Caco-2 (cell line): ENCODE measurements at regions not wholly inside any gene's neighbourhood (a gene's known extent, or its start where the extent isn't known, plus 50 kb on each side); places are given as distances from the start of the nearest gene placed in this dataset.

Source experiments
- BruUV-seq: library from RNA; stranded (reverse); fragments of 400-500 nt; replicated peaks from 2 replicates; lab custom pipeline; 2021; lab: Mats Ljungman, UMichigan
- CTCF ChIA-PET: fragments of 300-600 bp; sonication (Branson Sonifier 250); formaldehyde crosslinking; loops from one replicate; lab custom pipeline; 2022; ENCODE audit warnings: antibody characterized with exemption; lab: Charles Lee
- POLR2A ChIA-PET: fragments of 300-600 bp; sonication (Branson Sonifier 250); formaldehyde crosslinking; loops from one replicate; lab custom pipeline; 2022; ENCODE audit warnings: antibody characterized with exemption; lab: Charles Lee
- DNase-seq, 2 experiments: peaks; one replicate each; pipeline versions ENCODE4 v3.0.0 to v3.0.0-alpha.2; 2020 to 2022
- H3K27me3 ChIP-seq: replicated peaks from 2 replicates; pipeline ENCODE4 v1.6.0; 2011; ENCODE audit warnings: low read length; ENCODE audit not compliant: control insufficient read depth, insufficient read depth
- H3K36me3 ChIP-seq: 2 replicates; pipeline ENCODE4 v1.5.1; 2011; ENCODE audit warnings: low read length; ENCODE audit not compliant: control insufficient read depth, insufficient read depth
- H3K4me1 ChIP-seq: fragments of 250-450 bp; sonication (Bioruptor Pico); 2 replicates; pipeline ENCODE4 v1.5.1; 2020; ENCODE audit warnings: mild to moderate bottlenecking
- H3K4me3 ChIP-seq: 2 replicates; pipeline ENCODE4 v1.5.1; 2011; ENCODE audit warnings: low read depth, mild to moderate bottlenecking, control low read depth, low read length
- H3K9me3 ChIP-seq: fragments of 250-450 bp; sonication (Bioruptor Pico); 2 replicates; pipeline ENCODE4 v1.5.1; 2020; ENCODE audit warnings: mild to moderate bottlenecking, moderate library complexity
- H3K27ac Mint-ChIP-seq: one replicate; pipeline ENCODE4 v1.8.0; 2022; ENCODE audit warnings: mixed read lengths; ENCODE audit not compliant: unreplicated experiment
- H3K27me3 Mint-ChIP-seq: one replicate; pipeline ENCODE4 v1.8.0; 2022; ENCODE audit warnings: mixed read lengths; ENCODE audit not compliant: insufficient read depth, unreplicated experiment
- H3K36me3 Mint-ChIP-seq: one replicate; pipeline ENCODE4 v1.8.0; 2022; ENCODE audit warnings: mild to moderate bottlenecking, mixed read lengths; ENCODE audit not compliant: insufficient read depth, unreplicated experiment
- H3K4me1 Mint-ChIP-seq: one replicate; pipeline ENCODE4 v1.8.0; 2022; ENCODE audit warnings: low read depth, mixed read lengths; ENCODE audit not compliant: unreplicated experiment
- H3K4me3 Mint-ChIP-seq: one replicate; pipeline ENCODE4 v1.8.0; 2022; ENCODE audit warnings: mild to moderate bottlenecking, moderate library complexity, mixed read lengths; ENCODE audit not compliant: unreplicated experiment
- H3K9me3 Mint-ChIP-seq: one replicate; pipeline ENCODE4 v1.8.0; 2022; ENCODE audit warnings: mixed read lengths; ENCODE audit not compliant: unreplicated experiment
- intact Hi-C: fragments of 100-400 bp; cut with micrococcal nuclease; formaldehyde crosslinking; loops from one replicate; pipeline ENCODE4 v1.10.0; 2022; ENCODE audit not compliant: unreplicated experiment
- TF ChIP-seq, protein P1 (sequence below), 2 experiments: fragments of 200-600 bp in 1 of 2; IDR thresholded peaks; 1 replicate in 1 of 2; 2 replicates in 1 of 2; pipeline versions ENCODE4 v1.5.1 to v1.8.0; 2011 to 2022; ENCODE audit warnings: antibody characterized with exemption in 1 of 2, control low read depth in 1 of 2, inconsistent platforms in 1 of 2, low read depth in 1 of 2, low read length in 1 of 2, mild to moderate bottlenecking in 1 of 2, moderate library complexity in 1 of 2; ENCODE audit not compliant: insufficient read depth in 1 of 2, severe bottlenecking in 1 of 2, unreplicated experiment in 1 of 2

DNA sequence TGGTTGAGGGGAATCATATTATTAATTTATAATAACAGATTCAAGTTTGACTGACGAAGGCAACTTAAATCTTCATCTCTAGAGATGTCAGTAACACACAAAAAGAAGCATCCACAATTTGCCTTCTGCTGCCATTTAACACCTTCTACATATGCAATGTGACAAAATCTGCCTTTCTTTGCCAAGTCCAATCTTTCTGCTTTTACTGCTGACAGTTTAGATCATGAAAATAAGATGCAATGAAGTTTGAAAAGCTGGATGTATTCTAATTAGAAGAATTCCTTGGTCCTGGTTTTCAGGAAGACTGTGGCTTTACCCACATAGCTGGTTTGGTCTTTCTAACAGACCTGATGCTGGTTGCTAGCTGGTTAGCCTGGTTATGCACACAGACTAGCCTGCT is 178.9 kb downstream of the ACER2 start:
- Histone ChIP-seq H3K36me3 (no peaks in the 10 kb centered on the region), H3K9me3 (no peaks in the 10 kb centered on the region), H3K4me1 (no peaks in the 10 kb centered on the region), H3K27me3 (no peaks in the 10 kb centered on the region), H3K4me3 (no peak overlapping the region)
- H3K9me3 Mint-ChIP-seq = no peaks in the 10 kb centered on the region
- BruUV-seq = no TSS peak
- peaks cover 11% of the 10 kb centered on the region for H3K27me3 Mint-ChIP-seq
- ChIA-PET POLR2A (no interaction called here), CTCF (no interaction called here)
- no peaks in the 10 kb centered on the region for H3K36me3 Mint-ChIP-seq
- no peak overlapping the region for H3K27ac Mint-ChIP-seq
- no peaks in the 10 kb centered on the region for H3K4me1 Mint-ChIP-seq
- H3K4me3 Mint-ChIP-seq = no peak overlapping the region
- no peak for DNase-seq
- intact Hi-C loops = no loop called here
- TF ChIP-seq, protein P1, sequence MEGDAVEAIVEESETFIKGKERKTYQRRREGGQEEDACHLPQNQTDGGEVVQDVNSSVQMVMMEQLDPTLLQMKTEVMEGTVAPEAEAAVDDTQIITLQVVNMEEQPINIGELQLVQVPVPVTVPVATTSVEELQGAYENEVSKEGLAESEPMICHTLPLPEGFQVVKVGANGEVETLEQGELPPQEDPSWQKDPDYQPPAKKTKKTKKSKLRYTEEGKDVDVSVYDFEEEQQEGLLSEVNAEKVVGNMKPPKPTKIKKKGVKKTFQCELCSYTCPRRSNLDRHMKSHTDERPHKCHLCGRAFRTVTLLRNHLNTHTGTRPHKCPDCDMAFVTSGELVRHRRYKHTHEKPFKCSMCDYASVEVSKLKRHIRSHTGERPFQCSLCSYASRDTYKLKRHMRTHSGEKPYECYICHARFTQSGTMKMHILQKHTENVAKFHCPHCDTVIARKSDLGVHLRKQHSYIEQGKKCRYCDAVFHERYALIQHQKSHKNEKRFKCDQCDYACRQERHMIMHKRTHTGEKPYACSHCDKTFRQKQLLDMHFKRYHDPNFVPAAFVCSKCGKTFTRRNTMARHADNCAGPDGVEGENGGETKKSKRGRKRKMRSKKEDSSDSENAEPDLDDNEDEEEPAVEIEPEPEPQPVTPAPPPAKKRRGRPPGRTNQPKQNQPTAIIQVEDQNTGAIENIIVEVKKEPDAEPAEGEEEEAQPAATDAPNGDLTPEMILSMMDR (IDR thresholded peaks at IDR 0.05; ENCODE audit: insufficient read depth in 1 of 2, low read depth in 1 of 2, low read length in 1 of 2, severe bottlenecking in 1 of 2, unreplicated experiment in 1 of 2) = no peak

DNA sequence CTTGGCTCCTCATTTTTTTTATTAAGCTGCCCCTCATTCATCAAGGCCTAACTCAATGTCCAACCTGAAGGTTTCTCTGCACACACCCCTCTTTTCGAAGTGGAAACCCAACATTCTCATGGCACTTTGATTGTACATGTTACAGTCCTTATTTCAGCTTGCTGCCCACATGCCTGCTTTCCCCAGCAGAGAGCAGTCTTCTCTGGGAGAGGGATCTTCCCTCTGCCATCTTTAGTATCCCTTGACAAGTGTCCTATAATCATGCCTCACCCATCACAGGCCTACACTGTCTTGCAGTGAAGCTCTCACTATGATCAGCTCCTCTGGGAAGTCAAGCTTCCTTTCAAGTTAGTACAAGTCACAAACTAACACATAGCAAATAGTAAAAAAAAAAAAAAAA is 175.1 kb downstream of the ACER2 start:
- no peak for DNase-seq
- no peaks in the 10 kb centered on the region for H3K36me3 Mint-ChIP-seq
- H3K9me3 Mint-ChIP-seq = no peaks in the 10 kb centered on the region
- no TSS peak for BruUV-seq
- no peak overlapping the region for H3K27ac Mint-ChIP-seq
- TF ChIP-seq, protein P1 (IDR thresholded peaks at IDR 0.05; ENCODE audit: insufficient read depth in 1 of 2, low read depth in 1 of 2, low read length in 1 of 2, severe bottlenecking in 1 of 2, unreplicated experiment in 1 of 2) = no peak
- peaks cover 5% of the 10 kb centered on the region for H3K27me3 Mint-ChIP-seq
- Histone ChIP-seq H3K36me3 (no peaks in the 10 kb centered on the region), H3K9me3 (no peaks in the 10 kb centered on the region), H3K4me3 (no peak overlapping the region), H3K4me1 (no peaks in the 10 kb centered on the region), H3K27me3 (no peaks in the 10 kb centered on the region)
- CTCF ChIA-PET = no interaction called here
- H3K4me1 Mint-ChIP-seq = no peaks in the 10 kb centered on the region
- POLR2A ChIA-PET = no interaction called here
- intact Hi-C loops = no loop called here
- no peak overlapping the region for H3K4me3 Mint-ChIP-seq

DNA sequence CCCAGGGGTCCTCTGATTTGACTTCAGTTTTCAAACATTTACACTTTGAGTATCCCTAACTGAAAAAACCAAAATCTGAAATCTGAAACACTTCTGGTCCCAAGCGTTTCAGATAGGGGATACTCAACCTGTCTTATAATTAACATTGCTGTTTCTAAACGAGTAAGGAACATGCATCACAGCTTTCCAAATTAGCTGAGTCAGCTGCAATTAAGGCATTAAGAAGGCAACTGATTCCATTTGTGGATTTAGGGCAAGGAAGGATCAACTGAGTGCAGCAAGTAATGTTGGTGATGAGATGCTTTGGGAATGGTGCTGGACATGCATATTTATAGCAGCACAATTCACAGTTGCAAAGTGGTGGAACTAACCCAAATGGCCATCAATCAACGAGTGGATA is 168.6 kb downstream of the ACER2 start:
- POLR2A ChIA-PET = no interaction called here
- no peak for DNase-seq
- H3K27ac Mint-ChIP-seq = no peak overlapping the region
- Histone ChIP-seq H3K36me3 (no peaks in the 10 kb centered on the region), H3K9me3 (no peaks in the 10 kb centered on the region), H3K27me3 (no peaks in the 10 kb centered on the region), H3K4me1 (no peaks in the 10 kb centered on the region), H3K4me3 (no peak overlapping the region)
- TF ChIP-seq, protein P1 (IDR thresholded peaks at IDR 0.05; ENCODE audit: insufficient read depth in 1 of 2, low read depth in 1 of 2, low read length in 1 of 2, severe bottlenecking in 1 of 2, unreplicated experiment in 1 of 2) = no peak
- no peak overlapping the region for H3K4me3 Mint-ChIP-seq
- no peaks in the 10 kb centered on the region for H3K36me3 Mint-ChIP-seq
- H3K4me1 Mint-ChIP-seq = no peaks in the 10 kb centered on the region
- CTCF ChIA-PET = no interaction called here
- no TSS peak for BruUV-seq
- H3K9me3 Mint-ChIP-seq = no peaks in the 10 kb centered on the region
- intact Hi-C loops = no loop called here
- peaks cover 6% of the 10 kb centered on the region for H3K27me3 Mint-ChIP-seq
